ENCODE measurements at regions not wholly inside any gene's neighbourhood (a gene's known extent, or its start where the extent isn't known, plus 50 kb on each side); places are given as distances from the start of the nearest gene placed in this dataset.

DNA sequence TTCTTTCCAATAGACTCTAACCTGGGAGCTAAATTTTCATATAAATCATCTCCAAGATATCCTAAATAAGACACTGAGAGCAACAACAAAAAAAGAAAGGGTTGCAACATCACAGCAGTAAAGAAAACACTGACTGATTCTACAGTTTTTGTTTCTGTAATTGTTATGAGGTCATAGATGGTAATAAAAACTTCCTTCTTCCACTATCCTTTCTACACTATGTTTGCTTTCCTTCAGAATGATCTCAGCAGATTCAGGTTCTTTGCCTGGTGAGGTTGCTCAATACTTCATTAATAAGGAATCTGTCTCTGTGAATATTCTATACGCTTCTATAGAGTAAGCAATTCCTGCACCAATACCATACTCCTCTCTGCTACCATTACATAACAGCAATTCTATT is 835.6 kb upstream of the GRAMD2B start:
- Histone ChIP-seq H3K4me3 (no peak overlapping the region), H3K4me2 (ENCODE audit: control insufficient read depth, insufficient read depth) (no peak overlapping the region), H3K9ac (ENCODE audit: control insufficient read depth, insufficient read depth, low read length) (no peak overlapping the region), H3K79me2 (ENCODE audit: control insufficient read depth, insufficient read depth, low read length) (no peaks in the 10 kb centered on the region), H3K27ac (ENCODE audit: control insufficient read depth, insufficient read depth) (no peak overlapping the region), H3K9me3 (replicated peaks; ENCODE audit: control insufficient read depth, insufficient read depth, low read length) (no peaks in the 10 kb centered on the region), H3K36me3 (ENCODE audit: control insufficient read depth in 2 of 2, insufficient read depth in 2 of 2, low read length in 1 of 2) (no peaks in the 10 kb centered on the region), H4K20me1 (ENCODE audit: control insufficient read depth, insufficient read depth) (no peaks in the 10 kb centered on the region), H2AFZ (ENCODE audit: control insufficient read depth, low read depth, low read length) (no peak overlapping the region), H3K27me3 (replicated peaks in 1 of 2; ENCODE audit: control insufficient read depth in 2 of 2, insufficient read depth in 2 of 2, low read length in 1 of 2) (no peaks in the 10 kb centered on the region; a peak in 1 of 4 replicates), H3K4me1 (ENCODE audit: control insufficient read depth, insufficient read depth, low read length) (no peaks in the 10 kb centered on the region)
- in situ Hi-C loops (cut with MboI) = no loop called here
- intact Hi-C loops (cut with micrococcal nuclease; ENCODE audit: unreplicated experiment) = no loop called here
- no peak for ATAC-seq
- FAIRE-seq = no peak
- ChIA-PET CTCF (no interaction called here), SMC1A (ENCODE audit: uncharacterized antibody, unreplicated experiment) (no interaction called here), POLR2A (no interaction called here), RAD21 (ENCODE audit: unreplicated experiment) (no interaction called here)
- no TSS peak for BruUV-seq (replicated peaks)
- 22% methylated on average over 1 of the region's 1 CpG for WGBS (ENCODE audit: insufficient coverage, insufficient replicate concordance, low lambda C conversion rate, missing lambda C conversion rate)
- no peak for DNase-seq (ENCODE audit: low read depth, low spot score)
- TF ChIP-seq BCL11A (IDR thresholded peaks at IDR 0.05; ENCODE audit: low read depth, low read length) (no peak), RAD51 (IDR thresholded peaks at IDR 0.05) (no peak), ZBED1 (IDR thresholded peaks at IDR 0.05; ENCODE audit: borderline replicate concordance) (no peak), TCF12 (IDR thresholded peaks at IDR 0.05; ENCODE audit: low read depth, low read length) (no peak), SRF (IDR thresholded peaks at IDR 0.05; ENCODE audit: low read depth in 2 of 2, low read length in 2 of 2) (no peak), SMC3 (IDR thresholded peaks at IDR 0.05; ENCODE audit: borderline replicate concordance, low read length) (no peak), NFYA (IDR thresholded peaks at IDR 0.05; ENCODE audit: borderline replicate concordance, low read depth, low read length) (no peak), ZNF207 (IDR thresholded peaks at IDR 0.05; ENCODE audit: borderline replicate concordance) (no peak), CBFB (IDR thresholded peaks at IDR 0.05; ENCODE audit: low read depth) (no peak), CEBPB (IDR thresholded peaks at IDR 0.05; ENCODE audit: borderline replicate concordance in 1 of 2, low read depth in 2 of 2, low read length in 2 of 2) (no peak), JUND (IDR thresholded peaks at IDR 0.05; ENCODE audit: low read depth, low read length) (no peak), BMI1 (IDR thresholded peaks at IDR 0.05; ENCODE audit: borderline replicate concordance) (no peak), ZBTB4 (CRISPR knock-in tag; IDR thresholded peaks at IDR 0.05) (no peak), HDGF (IDR thresholded peaks at IDR 0.05) (no peak), CBX5 (IDR thresholded peaks at IDR 0.05; ENCODE audit: low read depth) (no peak), GABPA (IDR thresholded peaks at IDR 0.05; ENCODE audit: low read depth) (no peak), HSF1 (IDR thresholded peaks at IDR 0.05; ENCODE audit: low read depth, low read length) (no peak), PAX8 (IDR thresholded peaks at IDR 0.05) (no peak)
- TF ChIP-seq, protein P1, sequence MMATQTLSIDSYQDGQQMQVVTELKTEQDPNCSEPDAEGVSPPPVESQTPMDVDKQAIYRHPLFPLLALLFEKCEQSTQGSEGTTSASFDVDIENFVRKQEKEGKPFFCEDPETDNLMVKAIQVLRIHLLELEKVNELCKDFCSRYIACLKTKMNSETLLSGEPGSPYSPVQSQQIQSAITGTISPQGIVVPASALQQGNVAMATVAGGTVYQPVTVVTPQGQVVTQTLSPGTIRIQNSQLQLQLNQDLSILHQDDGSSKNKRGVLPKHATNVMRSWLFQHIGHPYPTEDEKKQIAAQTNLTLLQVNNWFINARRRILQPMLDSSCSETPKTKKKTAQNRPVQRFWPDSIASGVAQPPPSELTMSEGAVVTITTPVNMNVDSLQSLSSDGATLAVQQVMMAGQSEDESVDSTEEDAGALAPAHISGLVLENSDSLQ (IDR thresholded peaks at IDR 0.05) = no peak

Measured in GM12878 (cell line).